GM12865 (cell line): ENCODE measurements at regions not wholly inside any gene's neighbourhood (a gene's known extent, or its start where the extent isn't known, plus 50 kb on each side); places are given as distances from the start of the nearest gene placed in this dataset.

Source experiments
- DNase-seq: peaks from one replicate; pipeline ENCODE4 v3.0.0; 2010; ENCODE audit warnings: low read depth
- H3K4me3 ChIP-seq: 2 replicates; pipeline ENCODE4 v1.5.1; 2011; ENCODE audit warnings: mild to moderate bottlenecking, low read depth, low read length, control low read depth
- TF ChIP-seq, protein P1 (sequence below): IDR thresholded peaks from 2 replicates; pipeline ENCODE4 v1.5.1; 2011; ENCODE audit warnings: low read length, control low read depth, low read depth, inconsistent platforms; ENCODE audit not compliant: insufficient read depth; ENCODE audit errors: missing control alignments

- no peak overlapping the region for H3K4me3 ChIP-seq
- DNase-seq: peak; percentile 72
Observed at GRCh38 chr18:56248610-56249235, 389.7 kb downstream of the TXNL1 start.

GRCh38 chr18:56246916-56247315 is 391.5 kb downstream of the TXNL1 start:
- H3K4me3 ChIP-seq: no peak overlapping the region
- no peak for DNase-seq
- TF ChIP-seq, protein P1, sequence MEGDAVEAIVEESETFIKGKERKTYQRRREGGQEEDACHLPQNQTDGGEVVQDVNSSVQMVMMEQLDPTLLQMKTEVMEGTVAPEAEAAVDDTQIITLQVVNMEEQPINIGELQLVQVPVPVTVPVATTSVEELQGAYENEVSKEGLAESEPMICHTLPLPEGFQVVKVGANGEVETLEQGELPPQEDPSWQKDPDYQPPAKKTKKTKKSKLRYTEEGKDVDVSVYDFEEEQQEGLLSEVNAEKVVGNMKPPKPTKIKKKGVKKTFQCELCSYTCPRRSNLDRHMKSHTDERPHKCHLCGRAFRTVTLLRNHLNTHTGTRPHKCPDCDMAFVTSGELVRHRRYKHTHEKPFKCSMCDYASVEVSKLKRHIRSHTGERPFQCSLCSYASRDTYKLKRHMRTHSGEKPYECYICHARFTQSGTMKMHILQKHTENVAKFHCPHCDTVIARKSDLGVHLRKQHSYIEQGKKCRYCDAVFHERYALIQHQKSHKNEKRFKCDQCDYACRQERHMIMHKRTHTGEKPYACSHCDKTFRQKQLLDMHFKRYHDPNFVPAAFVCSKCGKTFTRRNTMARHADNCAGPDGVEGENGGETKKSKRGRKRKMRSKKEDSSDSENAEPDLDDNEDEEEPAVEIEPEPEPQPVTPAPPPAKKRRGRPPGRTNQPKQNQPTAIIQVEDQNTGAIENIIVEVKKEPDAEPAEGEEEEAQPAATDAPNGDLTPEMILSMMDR: no peak

More at GRCh38 chr18:56248610-56249235, 389.7 kb downstream of the TXNL1 start:
- TF ChIP-seq, protein P1: no peak

- peak; percentile 17 for DNase-seq
- TF ChIP-seq, protein P1: no peak
- H3K4me3 ChIP-seq: no peak overlapping the region
Observed at GRCh38 chr18:56245866-56246580, 392.4 kb downstream of the TXNL1 start.

DNA sequence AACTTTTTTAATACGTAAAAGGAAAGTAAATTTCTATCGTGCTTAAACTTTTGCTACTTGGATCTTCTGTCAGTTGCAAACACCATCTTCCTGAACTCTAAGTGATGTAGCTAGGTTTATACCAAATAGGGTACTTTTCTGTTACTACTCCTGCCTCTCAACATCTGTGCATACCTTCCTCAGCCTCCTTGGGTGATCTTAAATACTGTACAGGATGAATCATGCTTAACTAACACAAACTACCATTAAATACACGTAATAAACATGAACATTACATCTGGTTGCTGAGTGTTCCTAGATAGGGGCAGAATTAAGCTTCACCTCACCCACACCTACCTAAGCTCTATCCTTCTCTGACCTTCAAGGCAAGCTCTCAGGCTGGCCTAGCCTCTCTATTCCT is 398.0 kb downstream of the TXNL1 start:
- TF ChIP-seq, protein P1: no peak
- no peak for DNase-seq
- H3K4me3 ChIP-seq: no peak overlapping the region

- TF ChIP-seq, protein P1: peak; percentile 13
- DNase-seq: no peak
- H3K4me3 ChIP-seq: no peak overlapping the region
Observed at GRCh38 chr18:56238576-56238975, 399.8 kb downstream of the TXNL1 start.

DNA sequence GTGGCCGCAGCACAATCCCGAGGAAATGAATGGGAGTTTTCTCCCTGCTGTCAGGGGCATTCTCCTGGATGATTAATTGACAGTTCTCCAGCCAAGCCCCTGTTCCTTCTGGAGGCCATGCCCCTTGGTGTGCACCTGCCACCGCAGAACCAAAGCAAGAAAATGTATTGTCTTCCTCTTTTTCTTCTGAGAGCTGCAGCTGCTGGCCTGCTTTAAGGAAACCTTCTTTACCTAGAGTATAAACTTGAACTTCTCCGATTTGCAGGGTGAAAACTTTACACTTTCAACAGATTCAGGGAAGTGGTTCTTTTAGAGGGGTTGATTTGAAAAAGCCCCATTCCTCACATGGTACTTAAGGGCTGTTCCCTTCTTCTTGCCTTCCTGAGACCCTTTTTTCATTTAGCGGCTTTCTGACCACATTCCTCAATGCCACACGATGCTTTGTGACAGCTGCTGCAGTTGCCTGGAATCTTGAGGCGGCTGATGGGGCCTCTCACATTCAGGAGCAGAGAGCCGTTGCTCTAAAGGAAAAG is 402.8 kb downstream of the TXNL1 start:
- no peak overlapping the region for H3K4me3 ChIP-seq
- TF ChIP-seq, protein P1: no peak
- peak; percentile 36 for DNase-seq
